ENCODE measurements at regions not wholly inside any gene's neighbourhood (a gene's known extent, or its start where the extent isn't known, plus 50 kb on each side); places are given as distances from the start of the nearest gene placed in this dataset.
"Not testable (repeated sequence)": the region's sequence is repeated elsewhere in the genome, so short reads cannot be mapped to it uniquely, and the experiment has no call there.

GRCh38 chr18:961644-962355, 57.1 kb downstream of the ADCYAP1 start:
- DNase-seq (ENCODE audit: low read depth) = peak; percentile 18

GRCh38 chr18:963276-963675, 58.6 kb downstream of the ADCYAP1 start:
- DNase-seq (ENCODE audit: low read depth) = no peak

GRCh38 chr18:965921-966758, 61.5 kb downstream of the ADCYAP1 start:
- no peak for DNase-seq (ENCODE audit: low read depth)

- no peak for DNase-seq (ENCODE audit: low read depth)
These were observed 62.3 kb downstream of the ADCYAP1 start for GRCh38 chr18:966759-967576.

- not testable (repeated sequence) for DNase-seq (ENCODE audit: low read depth)
These were observed 64.2 kb downstream of the ADCYAP1 start for GRCh38 chr18:968910-969309.

- DNase-seq (ENCODE audit: low read depth) = not testable (repeated sequence)
These were observed 64.6 kb downstream of the ADCYAP1 start for GRCh38 chr18:969311-969710.

GRCh38 chr18:974606-975005, 69.9 kb downstream of the ADCYAP1 start:
- not testable (repeated sequence) for DNase-seq (ENCODE audit: low read depth)

GRCh38 chr18:976393-977128, 71.9 kb downstream of the ADCYAP1 start:
- DNase-seq (ENCODE audit: low read depth) = not testable (repeated sequence)

GRCh38 chr18:977327-977726, 72.7 kb downstream of the ADCYAP1 start:
- DNase-seq (ENCODE audit: low read depth) = not testable (repeated sequence)

- not testable (repeated sequence) for DNase-seq (ENCODE audit: low read depth)
These were observed 73.1 kb downstream of the ADCYAP1 start for GRCh38 chr18:977732-978131.

- no peak for DNase-seq (ENCODE audit: low read depth)
These were observed 75.9 kb downstream of the ADCYAP1 start for GRCh38 chr18:980586-980985.

GRCh38 chr18:984004-984403, 79.3 kb downstream of the ADCYAP1 start:
- DNase-seq (ENCODE audit: low read depth) = no peak

- no peak for DNase-seq (ENCODE audit: low read depth)
These were observed 80.6 kb downstream of the ADCYAP1 start for GRCh38 chr18:985212-985661.

- DNase-seq (ENCODE audit: low read depth) = no peak
These were observed 81.4 kb downstream of the ADCYAP1 start for GRCh38 chr18:986051-986450.

GRCh38 chr18:986552-986951, 81.9 kb downstream of the ADCYAP1 start:
- DNase-seq (ENCODE audit: low read depth) = no peak

GRCh38 chr18:987325-988186, 82.9 kb downstream of the ADCYAP1 start:
- DNase-seq (ENCODE audit: low read depth) = peak; percentile 52

- DNase-seq (ENCODE audit: low read depth) = no peak
These were observed 84.8 kb downstream of the ADCYAP1 start for GRCh38 chr18:989425-989824.

GRCh38 chr18:990197-990596, 85.5 kb downstream of the ADCYAP1 start:
- DNase-seq (ENCODE audit: low read depth) = no peak

- no peak for DNase-seq (ENCODE audit: low read depth)
These were observed 86.8 kb downstream of the ADCYAP1 start for GRCh38 chr18:991441-991840.

GRCh38 chr18:993560-993959, 88.9 kb downstream of the ADCYAP1 start:
- no peak for DNase-seq (ENCODE audit: low read depth)

GRCh38 chr18:995629-996028, 91.0 kb downstream of the ADCYAP1 start:
- DNase-seq (ENCODE audit: low read depth) = peak; percentile 62

All from stromal cell of bone marrow (primary cell).